SK-N-SH (cell line): ENCODE measurements at regions not wholly inside any gene's neighbourhood (a gene's known extent, or its start where the extent isn't known, plus 50 kb on each side); places are given as distances from the start of the nearest gene placed in this dataset.
"Not testable (repeated sequence)": the region's sequence is repeated elsewhere in the genome, so short reads cannot be mapped to it uniquely, and the experiment has no call there.

ENCODE experiments used
- CTCF ChIA-PET: fragments of 300-600, 350-600 bp; formaldehyde crosslinking; extraction: SDS; loops from one replicate; lab custom pipeline; 2021; lab: Yijun Ruan, JAX
- POLR2A ChIA-PET: fragments of 350-600 bp; sonication (Branson Sonifier 250); formaldehyde crosslinking; extraction: SDS; loops from one replicate; lab custom pipeline; 2020; ENCODE audit warnings: antibody characterized with exemption, inconsistent platforms; lab: Yijun Ruan, JAX
- DNase-seq: peaks from one replicate; pipeline ENCODE4 v3.0.0; 2012
- H2AFZ ChIP-seq: fragments of 200-600 bp; sonication (generic); 2 replicates; pipeline ENCODE4 v1.8.1; 2016; ENCODE audit warnings: antibody characterized with exemption, mild to moderate bottlenecking, low read depth
- H3F3A ChIP-seq: fragments of 200-600 bp; sonication (generic); replicated peaks from 2 replicates; pipeline ENCODE3; 2016; ENCODE audit warnings: antibody characterized with exemption, mild to moderate bottlenecking; ENCODE audit not compliant: insufficient read depth
- H3K27ac ChIP-seq, 2 experiments: fragments of 200-500 bp in 1 of 2; fragments of 200-600 bp in 1 of 2; sonication (Bioruptor generic) in 1 of 2; sonication (generic), shearing (Covaris generic) in 1 of 2; 2 replicates each; pipeline versions ENCODE4 v1.5.1 to v1.6.1; 2014 to 2016; ENCODE audit warnings: low read depth in 2 of 2, inconsistent platforms in 1 of 2, low read length in 1 of 2, mild to moderate bottlenecking in 1 of 2, mixed read lengths in 1 of 2
- H3K27me3 ChIP-seq: fragments of 200-600 bp; sonication (generic), shearing (Covaris generic); 2 replicates; pipeline ENCODE4 v1.6.1; 2016; ENCODE audit warnings: mixed run types; ENCODE audit not compliant: insufficient read depth
- H3K36me3 ChIP-seq, 2 experiments: fragments of 200-500 bp in 1 of 2; fragments of 200-600 bp in 1 of 2; sonication (Bioruptor generic) in 1 of 2; sonication (generic) in 1 of 2; replicated peaks in 1 of 2; 2 replicates each; pipeline versions ENCODE3 to v1.5.1; 2014 to 2016; ENCODE audit warnings: low read length in 1 of 2, mild to moderate bottlenecking in 1 of 2; ENCODE audit not compliant: insufficient read depth in 2 of 2, control insufficient read depth in 1 of 2
- H3K4me1 ChIP-seq, 2 experiments: fragments of 200-500 bp in 1 of 2; fragments of 200-600 bp in 1 of 2; sonication (Bioruptor generic) in 1 of 2; sonication (generic), shearing (Covaris generic) in 1 of 2; 2 replicates each; pipeline versions ENCODE4 v1.5.1 to v1.6.1; 2014 to 2016; ENCODE audit warnings: low read depth in 1 of 2, low read length in 1 of 2, mixed run types in 1 of 2; ENCODE audit not compliant: insufficient read depth in 2 of 2, control insufficient read depth in 1 of 2
- H3K4me2 ChIP-seq: fragments of 200-600 bp; sonication (generic), shearing (Covaris generic); 2 replicates; pipeline ENCODE4 v1.6.1; 2017; ENCODE audit warnings: mixed run types
- H3K4me3 ChIP-seq, 2 experiments: fragments of 200-500 bp in 1 of 2; fragments of 200-600 bp in 1 of 2; sonication (Bioruptor generic) in 1 of 2; sonication (generic), shearing (Covaris generic) in 1 of 2; 2 replicates each; pipeline versions ENCODE4 v1.5.1 to v1.8.1; 2014 to 2016; ENCODE audit warnings: low read depth in 2 of 2, inconsistent platforms in 1 of 2, low read length in 1 of 2, mild to moderate bottlenecking in 1 of 2, mixed read lengths in 1 of 2, moderate library complexity in 1 of 2
- H3K79me2 ChIP-seq: fragments of 200-600 bp; sonication (generic); 2 replicates; pipeline ENCODE4 v1.8.1; 2017; ENCODE audit warnings: mild to moderate bottlenecking; ENCODE audit not compliant: insufficient read depth
- H3K9ac ChIP-seq: fragments of 200-600 bp; sonication (generic); 2 replicates; pipeline ENCODE4 v1.6.1; 2017; ENCODE audit warnings: mixed run types
- H3K9me2 ChIP-seq: fragments of 200-600 bp; sonication (generic); 2 replicates; pipeline ENCODE4 v1.6.1; 2017; ENCODE audit warnings: mixed run types
- H3K9me3 ChIP-seq: fragments of 200-600 bp; sonication (generic); 2 replicates; pipeline ENCODE4 v1.6.1; 2017; ENCODE audit warnings: mixed run types, mild to moderate bottlenecking, moderate library complexity
- H4K20me1 ChIP-seq: fragments of 200-600 bp; sonication (generic); 2 replicates; pipeline ENCODE4 v1.6.1; 2017; ENCODE audit warnings: mild to moderate bottlenecking, mixed run types; ENCODE audit not compliant: insufficient read depth
- CHD2 ChIP-seq: fragments of 150-350 bp; IDR thresholded peaks from 2 replicates; pipeline ENCODE4 v1.6.1; 2018; ENCODE audit warnings: low read length; ENCODE audit not compliant: partially characterized antibody
- ELF1 ChIP-seq: IDR thresholded peaks from 2 replicates; pipeline ENCODE4 v1.4.0; 2012
- EZH2phosphoT487 ChIP-seq: fragments of 200-600 bp; sonication (generic); IDR thresholded peaks from 2 replicates; pipeline ENCODE4 v1.6.1; 2017; ENCODE audit warnings: low read depth, mixed run types, mild to moderate bottlenecking, antibody characterized with exemption, moderate library complexity, borderline replicate concordance
- FOXJ3 ChIP-seq: sonication (generic); formaldehyde crosslinking; IDR thresholded peaks from 2 replicates; pipeline ENCODE4 v1.5.1; 2020; ENCODE audit warnings: mild to moderate bottlenecking, missing genetic modification reagents
- FOXM1 ChIP-seq: IDR thresholded peaks from 2 replicates; pipeline ENCODE4 v1.4.0; 2012; ENCODE audit warnings: low read depth, mild to moderate bottlenecking
- GABPA ChIP-seq: IDR thresholded peaks from 2 replicates; pipeline ENCODE4 v1.4.0; 2012; ENCODE audit warnings: low read depth, mild to moderate bottlenecking
- GATA2 ChIP-seq: sonication (generic); formaldehyde crosslinking; IDR thresholded peaks from 2 replicates; pipeline ENCODE4 v1.5.0; 2020; ENCODE audit warnings: mild to moderate bottlenecking, missing genetic modification reagents
- JUND ChIP-seq: IDR thresholded peaks from 2 replicates; pipeline ENCODE4 v1.4.0; 2012
- MXI1 ChIP-seq: IDR thresholded peaks from 2 replicates; pipeline ENCODE4 v1.6.1; 2012; ENCODE audit warnings: mild to moderate bottlenecking, low read depth, low read length, improper control_type of control experiment
- NFIC ChIP-seq: IDR thresholded peaks from 2 replicates; pipeline ENCODE4 v1.4.0; 2012; ENCODE audit warnings: borderline replicate concordance
- PBX3 ChIP-seq: IDR thresholded peaks from 2 replicates; pipeline ENCODE4; 2012
- RCOR1 ChIP-seq: fragments of 150-350 bp; IDR thresholded peaks from 2 replicates; pipeline ENCODE4 v1.6.1; 2017; ENCODE audit warnings: antibody characterized with exemption, low read length
- SIN3A ChIP-seq: IDR thresholded peaks from 2 replicates; pipeline ENCODE4 v1.6.1; 2012; ENCODE audit warnings: low read depth, mild to moderate bottlenecking, low read length, moderate library complexity, borderline replicate concordance
- TAF1 ChIP-seq: IDR thresholded peaks from 2 replicates; pipeline ENCODE4 v1.6.1; 2012; ENCODE audit warnings: low read depth, mild to moderate bottlenecking, low read length, moderate library complexity, borderline replicate concordance
- TCF12 ChIP-seq: IDR thresholded peaks from 2 replicates; pipeline ENCODE4 v1.4.0; 2012
- TEAD4 ChIP-seq: IDR thresholded peaks from 2 replicates; pipeline ENCODE4 v1.4.0; 2012; ENCODE audit warnings: mild to moderate bottlenecking, borderline replicate concordance; ENCODE audit not compliant: insufficient read depth
- USF1 ChIP-seq: IDR thresholded peaks from 2 replicates; pipeline ENCODE4 v1.4.0; 2012; ENCODE audit warnings: low read depth, borderline replicate concordance
- WGBS: methylation state at CpG from one replicate; pipeline ENCODE4 v1.1.6; 2017; ENCODE audit warnings: low lambda C conversion rate; 5-methylcytosine and 5-hydroxymethylcytosine counted together
- TF ChIP-seq, protein P1 (sequence below): fragments of 150-350 bp; IDR thresholded peaks from 2 replicates; pipeline ENCODE4 v1.6.1; 2017; ENCODE audit warnings: antibody characterized with exemption, low read length, low read depth, borderline replicate concordance
- TF ChIP-seq, protein P2 (sequence below): fragments of 150-350 bp; IDR thresholded peaks from 2 replicates; pipeline ENCODE4 v1.6.1; 2016; ENCODE audit warnings: mild to moderate bottlenecking, low read depth, low read length
- TF ChIP-seq, protein P3 (sequence below): IDR thresholded peaks from 2 replicates; pipeline ENCODE4 v1.6.1; 2012; ENCODE audit warnings: mild to moderate bottlenecking, low read depth, low read length, moderate library complexity

GRCh38 chr11:42947405-42947804, 364.4 kb upstream of the API5 start:
- Histone ChIP-seq H3K9me2 (no peaks in the 10 kb centered on the region), H3K79me2 (no peaks in the 10 kb centered on the region)
- WGBS = 23% methylated on average over 3 of the region's 3 CpGs
- POLR2A ChIA-PET = no interaction called here
- TF ChIP-seq TEAD4 (no peak), NFIC (no peak), MXI1 (no peak), GATA2 (no peak), JUND (no peak), GABPA (no peak), ELF1 (no peak), FOXM1 (no peak), TAF1 (no peak), RCOR1 (no peak), SIN3A (no peak), PBX3 (no peak), EZH2phosphoT487 (no peak), USF1 (no peak), CHD2 (no peak), FOXJ3 (CRISPR knock-in tag) (no peak), TCF12 (no peak)
- TF ChIP-seq, protein P1, sequence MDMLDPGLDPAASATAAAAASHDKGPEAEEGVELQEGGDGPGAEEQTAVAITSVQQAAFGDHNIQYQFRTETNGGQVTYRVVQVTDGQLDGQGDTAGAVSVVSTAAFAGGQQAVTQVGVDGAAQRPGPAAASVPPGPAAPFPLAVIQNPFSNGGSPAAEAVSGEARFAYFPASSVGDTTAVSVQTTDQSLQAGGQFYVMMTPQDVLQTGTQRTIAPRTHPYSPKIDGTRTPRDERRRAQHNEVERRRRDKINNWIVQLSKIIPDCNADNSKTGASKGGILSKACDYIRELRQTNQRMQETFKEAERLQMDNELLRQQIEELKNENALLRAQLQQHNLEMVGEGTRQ = no peak
- TF ChIP-seq, protein P2, sequence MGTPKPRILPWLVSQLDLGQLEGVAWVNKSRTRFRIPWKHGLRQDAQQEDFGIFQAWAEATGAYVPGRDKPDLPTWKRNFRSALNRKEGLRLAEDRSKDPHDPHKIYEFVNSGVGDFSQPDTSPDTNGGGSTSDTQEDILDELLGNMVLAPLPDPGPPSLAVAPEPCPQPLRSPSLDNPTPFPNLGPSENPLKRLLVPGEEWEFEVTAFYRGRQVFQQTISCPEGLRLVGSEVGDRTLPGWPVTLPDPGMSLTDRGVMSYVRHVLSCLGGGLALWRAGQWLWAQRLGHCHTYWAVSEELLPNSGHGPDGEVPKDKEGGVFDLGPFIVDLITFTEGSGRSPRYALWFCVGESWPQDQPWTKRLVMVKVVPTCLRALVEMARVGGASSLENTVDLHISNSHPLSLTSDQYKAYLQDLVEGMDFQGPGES = no peak
- TF ChIP-seq, protein P3, sequence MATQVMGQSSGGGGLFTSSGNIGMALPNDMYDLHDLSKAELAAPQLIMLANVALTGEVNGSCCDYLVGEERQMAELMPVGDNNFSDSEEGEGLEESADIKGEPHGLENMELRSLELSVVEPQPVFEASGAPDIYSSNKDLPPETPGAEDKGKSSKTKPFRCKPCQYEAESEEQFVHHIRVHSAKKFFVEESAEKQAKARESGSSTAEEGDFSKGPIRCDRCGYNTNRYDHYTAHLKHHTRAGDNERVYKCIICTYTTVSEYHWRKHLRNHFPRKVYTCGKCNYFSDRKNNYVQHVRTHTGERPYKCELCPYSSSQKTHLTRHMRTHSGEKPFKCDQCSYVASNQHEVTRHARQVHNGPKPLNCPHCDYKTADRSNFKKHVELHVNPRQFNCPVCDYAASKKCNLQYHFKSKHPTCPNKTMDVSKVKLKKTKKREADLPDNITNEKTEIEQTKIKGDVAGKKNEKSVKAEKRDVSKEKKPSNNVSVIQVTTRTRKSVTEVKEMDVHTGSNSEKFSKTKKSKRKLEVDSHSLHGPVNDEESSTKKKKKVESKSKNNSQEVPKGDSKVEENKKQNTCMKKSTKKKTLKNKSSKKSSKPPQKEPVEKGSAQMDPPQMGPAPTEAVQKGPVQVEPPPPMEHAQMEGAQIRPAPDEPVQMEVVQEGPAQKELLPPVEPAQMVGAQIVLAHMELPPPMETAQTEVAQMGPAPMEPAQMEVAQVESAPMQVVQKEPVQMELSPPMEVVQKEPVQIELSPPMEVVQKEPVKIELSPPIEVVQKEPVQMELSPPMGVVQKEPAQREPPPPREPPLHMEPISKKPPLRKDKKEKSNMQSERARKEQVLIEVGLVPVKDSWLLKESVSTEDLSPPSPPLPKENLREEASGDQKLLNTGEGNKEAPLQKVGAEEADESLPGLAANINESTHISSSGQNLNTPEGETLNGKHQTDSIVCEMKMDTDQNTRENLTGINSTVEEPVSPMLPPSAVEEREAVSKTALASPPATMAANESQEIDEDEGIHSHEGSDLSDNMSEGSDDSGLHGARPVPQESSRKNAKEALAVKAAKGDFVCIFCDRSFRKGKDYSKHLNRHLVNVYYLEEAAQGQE = no peak
- TF ChIP-seq, all 33 proteins: peak for 0
- no peaks in the 10 kb centered on the region for H3K9me3 ChIP-seq
- H2AFZ ChIP-seq = no peak overlapping the region
- H3K27ac ChIP-seq = no peak overlapping the region
- H3K4me3 ChIP-seq = no peak overlapping the region
- no peaks in the 10 kb centered on the region for H3K27me3 ChIP-seq
- H3K4me1 ChIP-seq = no peaks in the 10 kb centered on the region
- DNase-seq = no peak
- no peaks in the 10 kb centered on the region for H3F3A ChIP-seq
- CTCF ChIA-PET = interaction anchor here (1.7 kb wide), 1 partner anchor 11 kb away, joined by 5 read pairs; no protein-coding TSS in a partner anchor
- no peak overlapping the region for H3K4me2 ChIP-seq
- no peak overlapping the region for H3K9ac ChIP-seq
- no peaks in the 10 kb centered on the region for H3K36me3 ChIP-seq
- H4K20me1 ChIP-seq = no peaks in the 10 kb centered on the region

DNA sequence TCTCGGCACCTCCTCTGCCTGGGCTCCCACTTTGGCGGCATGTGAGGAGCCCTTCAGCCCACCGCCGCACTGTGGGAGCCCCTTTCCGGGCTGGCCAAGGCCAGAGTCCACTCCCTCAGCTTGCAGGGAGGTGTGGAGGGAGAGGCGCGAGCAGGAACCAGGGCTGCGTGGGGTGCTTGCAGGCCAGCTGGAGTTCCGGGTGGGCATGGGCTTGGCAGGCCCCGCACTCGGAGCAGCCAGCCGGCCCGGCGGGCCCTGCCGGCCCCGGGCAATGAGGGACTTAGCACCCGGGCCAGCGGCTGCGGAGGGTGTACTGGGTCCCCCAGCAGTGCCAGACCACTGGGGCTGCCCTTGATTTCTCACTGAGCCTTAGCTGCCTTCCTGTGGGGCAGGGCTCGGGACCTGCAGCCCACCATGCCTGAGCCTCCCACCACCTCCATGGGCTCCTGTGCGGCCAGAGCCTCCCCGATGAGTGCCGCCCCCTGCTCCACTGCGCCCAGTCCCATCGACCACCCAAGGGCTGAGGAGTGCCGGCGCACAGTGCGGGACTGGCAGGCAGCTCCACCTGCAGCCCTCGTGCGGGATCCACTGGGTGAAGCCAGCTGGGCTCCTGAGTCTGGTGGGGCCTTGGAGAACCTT, 361.9 kb upstream of the API5 start:
- H3K4me1 ChIP-seq, POLR2A ChIA-PET, H3K36me3 ChIP-seq: not testable (repeated sequence)

More for the DNA sequence above, 361.9 kb upstream of the API5 start:
- H3K4me3 ChIP-seq, H3K4me2 ChIP-seq, H4K20me1 ChIP-seq, H3K79me2 ChIP-seq, H3K9me2 ChIP-seq, H3K9me3 ChIP-seq, H3K27ac ChIP-seq, H2AFZ ChIP-seq, H3K27me3 ChIP-seq, CTCF ChIA-PET, H3F3A ChIP-seq, DNase-seq, H3K9ac ChIP-seq: not testable (repeated sequence)
- WGBS = 38% methylated on average over 5 of the region's 30 CpGs
